GM12878 (cell line): ENCODE measurements at regions not wholly inside any gene's neighbourhood (a gene's known extent, or its start where the extent isn't known, plus 50 kb on each side); places are given as distances from the start of the nearest gene placed in this dataset.

Experiments used
- ATAC-seq: fragments of 200-7000 bp; cut with Tn5 transposase; 3 replicates; pipeline ENCODE4 v1.9.1; 2020; ENCODE audit warnings: mild to moderate bottlenecking, moderate library complexity
- BruUV-seq: library from RNA; stranded (reverse); fragments of 400-500 nt; replicated peaks from 2 replicates; lab custom pipeline; 2021; lab: Mats Ljungman, UMichigan
- CTCF ChIA-PET: fragments of 300-600 bp; sonication (Branson Sonifier 250); formaldehyde crosslinking; extraction: SDS; loops from one replicate; lab custom pipeline; 2021; ENCODE audit warnings: inconsistent platforms; lab: Yijun Ruan, JAX
- POLR2A ChIA-PET: fragments of 350-600 bp; formaldehyde crosslinking; extraction: SDS; loops from one replicate; lab custom pipeline; 2021; ENCODE audit warnings: inconsistent platforms; lab: Charles Lee
- RAD21 ChIA-PET: fragments of 300-600 bp; sonication (Branson Sonifier 250); formaldehyde crosslinking; loops from one replicate; lab custom pipeline; 2023; ENCODE audit warnings: antibody characterized with exemption; ENCODE audit not compliant: unreplicated experiment; lab: Charles Lee
- SMC1A ChIA-PET: fragments of 300-600 bp; sonication (Branson Sonifier 250); formaldehyde crosslinking; loops from one replicate; lab custom pipeline; 2023; ENCODE audit not compliant: unreplicated experiment, uncharacterized antibody; lab: Charles Lee
- DNase-seq: peaks from one replicate; pipeline ENCODE4 v3.0.0-alpha.2; 2011; ENCODE audit warnings: low read depth, low spot score
- FAIRE-seq: peaks from 3 replicates; lab custom pipeline; 2011; peaks lifted over from hg19 to GRCh38; lab: Jason Lieb, UNC
- H2AFZ ChIP-seq: 2 replicates; pipeline ENCODE4 v1.6.0; 2011; ENCODE audit warnings: low read depth, low read length, control low read depth; ENCODE audit not compliant: control insufficient read depth
- H3K27ac ChIP-seq: 2 replicates; pipeline ENCODE4 v1.5.1; 2011; ENCODE audit warnings: control low read depth; ENCODE audit not compliant: control insufficient read depth, insufficient read depth
- H3K27me3 ChIP-seq, 2 experiments: replicated peaks in 1 of 2; 2 replicates each; pipeline versions ENCODE4 v1.6.0 to v1.6.1; 2011; ENCODE audit warnings: low read length in 1 of 2; ENCODE audit not compliant: control insufficient read depth in 2 of 2, insufficient read depth in 2 of 2
- H3K36me3 ChIP-seq, 2 experiments: 2 replicates each; pipeline ENCODE4 v1.5.1; 2011; ENCODE audit warnings: low read length in 1 of 2; ENCODE audit not compliant: control insufficient read depth in 2 of 2, insufficient read depth in 2 of 2
- H3K4me1 ChIP-seq: 2 replicates; pipeline ENCODE4 v1.6.1; 2011; ENCODE audit warnings: mild to moderate bottlenecking, low read length, moderate library complexity, mixed read lengths; ENCODE audit not compliant: control insufficient read depth, insufficient read depth
- H3K4me2 ChIP-seq: 2 replicates; pipeline ENCODE4 v1.6.0; 2011; ENCODE audit warnings: control low read depth; ENCODE audit not compliant: control insufficient read depth, insufficient read depth
- H3K4me3 ChIP-seq: fragments of 200-600 bp; sonication (generic); 2 replicates; pipeline ENCODE4 v1.5.1; 2016
- H3K79me2 ChIP-seq: 2 replicates; pipeline ENCODE4 v1.6.0; 2011; ENCODE audit warnings: low read length; ENCODE audit not compliant: control insufficient read depth, insufficient read depth
- H3K9ac ChIP-seq: 2 replicates; pipeline ENCODE4 v1.8.0; 2011; ENCODE audit warnings: low read length, control low read depth, mixed read lengths; ENCODE audit not compliant: control insufficient read depth, insufficient read depth
- H3K9me3 ChIP-seq: replicated peaks from 3 replicates; pipeline ENCODE4 v1.5.1; 2011; ENCODE audit warnings: mild to moderate bottlenecking, low read length; ENCODE audit not compliant: control insufficient read depth, insufficient read depth
- H4K20me1 ChIP-seq: 2 replicates; pipeline ENCODE4 v1.6.0; 2011; ENCODE audit not compliant: control insufficient read depth, insufficient read depth
- BCL11A ChIP-seq: IDR thresholded peaks from 2 replicates; pipeline ENCODE4 v1.6.1; 2011; ENCODE audit warnings: low read depth, low read length
- BHLHE40 ChIP-seq, 2 experiments: fragments of 450-650 bp in 1 of 2; IDR thresholded peaks; 2 replicates each; pipeline ENCODE4 v1.6.1; 2011 to 2017; ENCODE audit warnings: low read depth in 2 of 2, borderline replicate concordance in 1 of 2, improper control_type of control experiment in 1 of 2, low read length in 1 of 2, mild to moderate bottlenecking in 1 of 2
- CEBPZ ChIP-seq: fragments of 150-350 bp; IDR thresholded peaks from 2 replicates; pipeline ENCODE4 v1.6.1; 2016; ENCODE audit warnings: low read depth, low read length
- TAF1 ChIP-seq: IDR thresholded peaks from 2 replicates; pipeline ENCODE4 v1.6.1; 2011; ENCODE audit warnings: mild to moderate bottlenecking, low read depth, low read length, borderline replicate concordance
- TCF3 ChIP-seq: IDR thresholded peaks from 2 replicates; pipeline ENCODE4 v1.6.1; 2012; ENCODE audit warnings: low read depth, mild to moderate bottlenecking, low read length, borderline replicate concordance; ENCODE audit not compliant: insufficient read depth
- WGBS: methylation state at CpG from one replicate; pipeline ENCODE4 v1.1.6; 2016; ENCODE audit warnings: low lambda C conversion rate; ENCODE audit not compliant: insufficient replicate concordance, insufficient coverage; ENCODE audit errors: missing lambda C conversion rate; 5-methylcytosine and 5-hydroxymethylcytosine counted together
- in situ Hi-C: fragments of 300-500 bp; cut with MboI; formaldehyde crosslinking; loops from 9 replicates; pipeline ENCODE4 v1.14.3; 2018; ENCODE audit warnings: mixed read lengths
- intact Hi-C: fragments of 100-400 bp; cut with micrococcal nuclease; formaldehyde crosslinking; loops from one replicate; pipeline ENCODE4 v1.14.2; 2022; ENCODE audit not compliant: unreplicated experiment

- no peaks in the 10 kb centered on the region for H3K4me1 ChIP-seq
- H4K20me1 ChIP-seq = no peaks in the 10 kb centered on the region
- 50% methylated on average over 3 of the region's 3 CpGs for WGBS
- H3K9me3 ChIP-seq = no peaks in the 10 kb centered on the region; the same call in 2 of the 3 replicates
- no peak overlapping the region for H3K9ac ChIP-seq
- no peaks in the 10 kb centered on the region for H3K27me3 ChIP-seq
- no TSS peak for BruUV-seq
- H3K79me2 ChIP-seq = no peaks in the 10 kb centered on the region
- no peak overlapping the region for H3K4me3 ChIP-seq
- intact Hi-C loops = no loop called here
- H3K36me3 ChIP-seq = no peaks in the 10 kb centered on the region
- RAD21 ChIA-PET = no interaction called here
- TF ChIP-seq TAF1 (no peak), BHLHE40 (IDR thresholded peaks at IDR 0.05; ENCODE audit: borderline replicate concordance in 1 of 2, low read depth in 2 of 2, low read length in 1 of 2) (no peak), CEBPZ (no peak), TCF3 (no peak), BCL11A (no peak)
- TF ChIP-seq, all 136 proteins: peak for 0
- DNase-seq (no peak), FAIRE-seq (no peak), ATAC-seq (no peak)
- POLR2A ChIA-PET = no interaction called here
- in situ Hi-C loops = no loop called here
- SMC1A ChIA-PET = interaction anchor here (0.6 to 1.0 kb wide), 4 partner anchors 10 to 968 kb away, joined by 3 read pairs; no protein-coding TSS in a partner anchor
- Histone ChIP-seq H3K27ac (no peak overlapping the region), H3K4me2 (no peak overlapping the region), H2AFZ (no peak overlapping the region)
- CTCF ChIA-PET = interaction anchor here (1.4 kb wide), 2 partner anchors 9 to 58 kb away, joined by 3 read pairs; no protein-coding TSS in a partner anchor
Measured at GRCh38 chr5:124022966-124023365, 511.0 kb downstream of the CSNK1G3 start.
